A172 (cell line): ENCODE measurements at regions not wholly inside any gene's neighbourhood (a gene's known extent, or its start where the extent isn't known, plus 50 kb on each side); places are given as distances from the start of the nearest gene placed in this dataset.
"Not testable (repeated sequence)": the region's sequence is repeated elsewhere in the genome, so short reads cannot be mapped to it uniquely, and the experiment has no call there.

ENCODE experiments used
- DNase-seq: peaks from one replicate; pipeline ENCODE4 v3.0.0-alpha.2; 2015; ENCODE audit warnings: low spot score

GRCh38 chrX:69062493-69062892 is 102.8 kb downstream of the PJA1 start:
- no peak for DNase-seq

DNA sequence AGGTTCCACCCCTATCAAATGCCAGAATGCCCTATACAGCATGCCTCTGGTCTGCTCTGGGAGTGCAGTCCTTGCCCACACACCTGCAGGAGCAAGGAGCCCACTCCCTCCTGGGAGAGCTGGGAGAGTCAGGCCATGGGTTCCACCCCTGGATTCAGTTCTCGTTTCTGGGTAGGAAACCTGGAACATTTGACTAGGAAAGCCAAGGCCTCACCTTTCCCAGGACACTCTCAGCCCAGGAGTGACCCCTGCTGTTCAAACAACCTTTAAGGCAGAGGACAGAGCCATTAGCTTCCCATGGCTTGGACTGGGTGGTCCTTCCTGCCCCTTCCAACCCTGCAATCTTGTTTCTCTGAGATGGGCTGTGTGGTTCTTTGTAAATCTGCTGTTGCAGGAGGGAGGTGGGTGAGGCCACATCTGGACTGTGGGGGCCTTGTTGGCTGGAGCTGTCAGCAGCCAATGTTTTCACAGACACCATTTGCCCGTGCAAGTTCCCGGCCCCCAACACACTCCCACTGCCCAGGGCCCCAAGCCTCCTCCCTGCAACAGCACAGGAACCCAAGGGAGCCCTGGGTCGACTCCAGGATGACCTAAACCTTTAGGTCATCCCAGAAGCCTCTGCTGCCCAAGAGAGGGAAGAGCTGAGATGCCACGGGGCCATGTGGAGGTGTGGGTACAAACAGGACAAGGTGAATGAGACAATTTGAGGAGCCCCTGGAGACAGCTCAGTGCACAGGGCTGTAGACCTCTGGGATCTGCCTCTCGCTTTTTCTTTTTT is 104.4 kb downstream of the PJA1 start:
- DNase-seq = peak; percentile 5

DNA sequence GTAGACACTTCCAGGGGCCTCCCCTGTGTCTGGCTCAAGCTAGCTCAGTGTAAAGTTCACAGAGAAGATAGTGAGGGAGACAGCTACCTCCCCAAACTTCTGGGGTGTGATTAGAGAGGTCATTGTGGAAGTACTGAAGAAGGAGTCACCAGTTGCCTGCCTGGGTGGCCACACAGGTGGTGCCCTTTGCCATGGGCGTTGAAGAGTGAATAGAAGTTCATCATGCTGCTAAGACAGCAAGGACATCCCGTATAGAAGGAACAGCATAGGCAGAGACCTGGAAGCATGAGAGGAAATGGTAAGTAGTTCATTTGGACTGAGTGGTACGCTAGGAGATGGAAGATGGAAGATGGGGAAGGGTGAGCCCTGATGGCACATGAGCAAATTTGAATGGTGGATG is 110.1 kb downstream of the PJA1 start:
- DNase-seq = no peak

DNA sequence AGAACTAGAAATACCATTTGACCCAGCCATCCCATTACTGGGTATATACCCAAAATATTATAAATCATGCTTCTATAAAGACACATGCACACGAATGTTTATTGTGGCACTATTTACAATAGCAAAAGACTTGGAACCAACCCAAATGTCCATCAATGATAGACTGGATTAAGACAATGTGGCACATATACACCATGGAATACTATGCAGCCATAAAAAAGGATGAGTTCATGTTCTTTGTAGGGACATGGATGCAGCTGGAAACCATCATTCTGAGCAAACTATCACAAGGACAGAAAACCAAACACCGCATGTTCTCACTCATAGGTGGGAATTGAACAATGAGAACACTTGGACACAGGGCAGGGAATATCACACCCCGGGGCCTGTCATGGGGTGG is 110.8 kb downstream of the PJA1 start:
- not testable (repeated sequence) for DNase-seq

GRCh38 chrX:69051901-69052300 is 113.4 kb downstream of the PJA1 start:
- no peak for DNase-seq

- DNase-seq = no peak
These were observed 115.0 kb downstream of the PJA1 start for GRCh38 chrX:69050051-69050765.

DNA sequence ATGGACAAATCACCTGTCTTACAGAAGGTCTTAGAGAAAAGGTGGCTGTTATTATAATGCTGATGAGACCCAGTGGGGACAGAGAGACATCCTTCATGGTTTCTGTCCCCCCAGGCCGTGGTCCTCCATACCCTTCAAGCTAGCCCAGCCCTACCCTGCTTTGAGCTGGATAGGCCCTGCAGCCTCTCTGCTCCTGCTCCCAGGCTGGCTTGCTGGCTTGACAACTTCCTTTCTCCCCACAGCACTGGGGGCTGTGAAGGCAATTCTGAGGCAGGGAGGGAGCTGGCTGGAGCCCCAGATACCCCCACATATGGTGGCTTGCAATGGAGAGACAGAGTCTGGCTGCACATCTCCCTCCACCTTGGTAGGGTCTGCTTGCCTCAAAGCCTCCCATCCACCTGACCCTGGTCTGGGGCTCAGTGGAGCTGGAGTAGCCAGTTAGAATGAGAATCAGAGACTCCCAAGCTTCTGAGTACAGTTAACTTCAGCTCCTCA is 118.2 kb downstream of the PJA1 start:
- no peak for DNase-seq

DNA sequence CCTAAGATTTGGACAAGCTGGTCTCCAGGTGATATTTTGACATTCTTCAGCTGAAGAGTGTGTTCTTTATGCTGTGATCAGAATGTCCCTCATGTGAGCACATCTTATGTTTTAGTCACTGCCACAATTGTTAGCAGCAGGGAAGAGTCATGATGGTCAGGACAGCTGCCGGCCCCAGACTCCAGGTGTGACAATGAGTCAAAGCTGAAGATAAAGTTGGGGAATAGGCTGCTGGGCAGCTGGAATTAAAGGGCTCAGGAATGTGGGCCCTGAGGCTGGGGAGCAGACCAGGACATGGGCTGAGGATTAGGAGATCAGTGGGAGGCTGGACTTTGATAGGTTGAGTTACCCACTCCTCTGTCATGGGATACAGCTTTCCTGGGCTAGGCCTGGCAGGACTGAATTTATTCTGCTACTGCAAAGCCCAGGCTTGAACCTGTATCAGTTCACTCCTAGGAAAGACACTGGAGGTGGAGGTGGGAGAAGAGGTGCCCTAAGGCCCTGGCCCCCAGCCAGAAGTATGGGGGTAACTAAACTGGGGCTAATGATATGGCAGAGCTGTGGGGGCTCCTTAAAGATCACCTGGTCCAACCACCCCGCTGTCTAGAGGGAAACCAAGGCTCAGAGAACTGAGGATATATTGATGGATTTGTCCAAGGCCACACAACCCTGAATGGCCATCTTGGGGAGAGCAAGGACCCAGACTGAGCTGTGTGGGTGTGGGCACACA is 119.5 kb downstream of the PJA1 start:
- DNase-seq = no peak

DNA sequence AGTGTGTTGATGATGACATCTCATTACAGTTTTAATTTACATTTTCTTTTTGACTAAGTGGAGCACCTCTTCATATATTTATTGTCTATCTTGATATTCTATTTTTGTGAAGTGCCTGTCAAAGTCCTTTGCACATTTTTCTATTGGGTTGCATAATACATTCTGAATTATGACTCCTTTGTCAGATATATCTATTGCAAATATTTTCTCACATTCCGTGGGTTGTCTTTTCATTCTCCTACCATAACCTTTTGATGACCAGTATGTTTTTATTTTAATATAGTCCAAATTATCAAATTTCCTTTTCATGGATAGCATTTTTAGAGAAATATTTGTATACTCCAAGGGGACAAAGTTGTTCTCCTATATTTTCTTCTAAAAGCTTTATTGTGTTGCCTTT is 126.4 kb downstream of the PJA1 start:
- no peak for DNase-seq

GRCh38 chrX:69038188-69038587 is 127.1 kb downstream of the PJA1 start:
- DNase-seq = no peak

GRCh38 chrX:69037786-69038185 is 127.5 kb downstream of the PJA1 start:
- no peak for DNase-seq

DNA sequence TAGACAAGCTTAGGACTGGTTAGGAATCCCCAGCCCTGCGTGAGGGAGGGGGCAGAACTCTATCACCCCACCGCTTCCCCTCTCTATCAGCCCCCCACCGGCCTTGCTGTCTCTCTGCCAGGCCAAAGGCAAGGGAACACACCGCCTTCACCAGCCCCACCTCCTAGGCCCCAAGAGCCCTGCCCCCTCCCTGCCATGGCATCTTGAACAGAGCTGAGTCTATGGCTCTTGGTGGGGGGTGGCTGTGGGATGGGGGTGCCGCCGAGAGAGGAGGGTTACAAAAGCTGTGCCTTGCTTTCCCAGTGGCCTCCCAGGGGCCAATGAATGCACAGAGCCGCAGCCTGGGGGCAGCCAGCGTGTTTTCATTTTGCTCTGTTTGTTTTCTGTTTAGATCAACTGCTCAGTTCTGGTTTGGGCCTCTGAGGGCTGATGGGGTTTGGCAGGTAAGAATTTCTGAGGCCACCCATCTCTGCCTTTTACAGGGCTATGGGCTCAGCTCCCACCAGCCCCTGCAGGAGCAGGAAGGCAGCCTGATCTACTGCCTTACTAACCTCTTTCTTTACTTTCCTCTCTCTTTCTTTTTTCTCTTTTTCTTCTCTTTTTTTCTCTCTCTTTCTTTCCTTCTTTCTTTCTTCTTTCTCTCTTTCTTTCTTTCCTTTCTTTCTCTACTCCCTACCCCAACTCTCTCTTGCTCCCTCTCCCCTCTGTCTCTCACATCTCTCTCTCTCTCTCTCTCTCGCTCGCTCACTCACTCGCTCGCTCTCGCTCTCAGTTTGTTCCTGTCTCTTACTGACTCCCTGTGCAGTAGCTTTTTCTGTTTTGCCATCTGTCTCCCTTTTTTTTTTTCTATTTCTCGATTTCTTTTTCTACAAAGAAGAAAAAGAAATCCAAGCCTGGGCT is 128.3 kb downstream of the PJA1 start:
- no peak for DNase-seq

- DNase-seq = no peak
These were observed 130.8 kb downstream of the PJA1 start for GRCh38 chrX:69034451-69034850.

DNA sequence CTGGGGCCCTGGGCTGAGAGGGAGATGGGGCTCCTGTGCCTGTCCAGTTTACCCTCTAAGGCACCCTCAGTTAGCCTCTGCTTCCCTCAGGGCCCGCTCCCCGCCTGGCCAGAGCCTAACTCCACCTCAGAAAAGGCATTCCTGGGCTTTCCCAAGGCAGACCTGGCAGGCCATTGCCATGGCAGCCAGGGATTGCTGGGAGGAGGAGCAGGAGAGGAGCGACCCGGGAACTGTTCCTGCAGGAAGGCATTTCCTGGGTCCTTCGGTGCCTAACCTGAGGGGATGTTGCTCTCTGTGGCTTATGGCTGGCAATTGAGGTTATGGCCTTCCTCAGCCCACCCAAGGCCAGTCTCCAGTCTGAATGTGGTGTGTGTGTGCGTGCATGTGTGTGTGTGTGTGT is 131.3 kb downstream of the PJA1 start:
- no peak for DNase-seq

GRCh38 chrX:69032601-69033000 is 132.7 kb downstream of the PJA1 start:
- DNase-seq = peak; percentile 1

DNA sequence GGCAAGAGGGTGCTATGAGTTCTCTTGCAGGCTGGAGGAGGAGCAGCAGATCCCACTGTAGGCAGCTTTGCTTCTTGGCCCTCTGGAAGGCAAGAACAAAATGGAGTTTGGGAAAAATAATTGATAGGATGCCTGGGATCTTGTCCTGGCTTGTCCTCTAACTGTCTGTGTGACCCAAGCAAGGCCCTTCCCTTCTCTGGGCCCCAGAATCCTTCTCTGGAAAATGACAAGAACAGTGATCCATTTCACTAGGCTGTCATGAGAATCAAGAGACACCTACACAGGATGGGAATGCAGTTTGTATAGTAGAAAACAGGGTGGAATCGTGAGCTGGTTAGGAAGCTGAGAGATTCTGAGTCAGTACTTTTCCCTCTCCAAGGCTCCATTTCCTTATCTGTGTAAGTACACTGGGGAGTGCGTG is 133.3 kb downstream of the PJA1 start:
- DNase-seq = no peak

GRCh38 chrX:69031181-69031580 is 134.1 kb downstream of the PJA1 start:
- no peak for DNase-seq

GRCh38 chrX:69029771-69030170 is 135.5 kb downstream of the PJA1 start:
- no peak for DNase-seq

DNA sequence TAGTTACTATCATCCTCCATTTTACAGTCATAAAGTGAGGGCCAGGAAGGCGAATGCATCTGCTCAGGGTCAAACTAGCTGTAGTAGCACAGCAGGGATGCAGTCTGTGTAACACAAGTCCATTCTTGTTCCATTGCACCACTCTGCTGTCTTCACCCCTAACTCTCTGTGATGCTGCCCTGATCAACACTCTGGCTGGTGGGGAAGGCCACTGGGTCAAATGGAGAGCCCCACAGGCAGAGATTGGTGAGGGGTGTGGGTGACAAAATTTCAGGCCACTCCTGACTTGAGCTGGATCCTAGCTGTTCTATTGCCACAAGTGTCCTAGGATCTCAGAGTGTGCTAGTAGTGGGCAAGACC is 136.5 kb downstream of the PJA1 start:
- DNase-seq = no peak

DNA sequence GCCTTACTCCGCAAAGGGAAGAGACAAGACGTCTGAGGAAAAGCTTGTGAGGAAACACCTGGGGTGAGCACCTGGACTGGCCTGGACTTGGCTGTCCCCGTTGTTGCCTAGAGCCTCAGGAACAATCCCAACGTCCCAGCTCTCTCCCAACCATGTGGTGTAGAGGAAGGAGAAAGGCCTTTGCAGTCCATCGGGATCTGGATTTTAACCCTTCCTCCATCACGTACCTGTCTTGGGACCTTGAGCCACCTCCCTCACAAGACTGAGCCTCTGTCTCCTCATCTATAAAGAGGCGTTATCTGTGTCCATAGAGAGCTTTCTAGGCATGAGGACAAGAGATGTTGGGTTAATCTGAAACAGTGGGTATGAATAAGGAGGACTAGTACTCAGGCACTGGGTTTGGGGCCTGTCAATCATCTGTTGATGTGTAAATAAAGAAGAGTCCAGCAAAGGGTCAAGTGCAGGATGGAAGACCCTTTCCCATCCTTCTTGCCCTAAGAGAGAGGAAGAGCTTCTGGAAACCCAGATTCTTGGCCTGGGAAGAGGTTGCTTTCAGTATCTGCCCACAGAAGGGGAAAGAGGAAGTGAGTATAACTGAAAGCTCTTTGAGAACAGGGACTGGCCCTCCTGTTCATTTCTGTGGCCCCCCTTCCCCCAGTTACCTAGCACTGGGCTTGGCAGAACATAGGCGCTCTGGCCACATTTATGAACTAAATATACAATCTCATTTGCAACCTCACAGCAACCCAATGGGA is 137.1 kb downstream of the PJA1 start:
- no peak for DNase-seq
